HCT116 (cell line): ENCODE measurements at regions not wholly inside any gene's neighbourhood (a gene's known extent, or its start where the extent isn't known, plus 50 kb on each side); places are given as distances from the start of the nearest gene placed in this dataset.

Source experiments
- ATF3 ChIP-seq: IDR thresholded peaks from 2 replicates; pipeline ENCODE4 v1.6.1; 2012
- CEBPB ChIP-seq: IDR thresholded peaks from 2 replicates; pipeline ENCODE4 v1.6.1; 2012; ENCODE audit warnings: low read depth
- EGR1 ChIP-seq: IDR thresholded peaks from 2 replicates; pipeline ENCODE4 v1.6.1; 2012; ENCODE audit warnings: low read depth
- EZH2 ChIP-seq: fragments of 200-600 bp; sonication (generic); IDR thresholded peaks from 2 replicates; pipeline ENCODE4 v1.6.1; 2017; ENCODE audit warnings: antibody characterized with exemption, mixed run types
- POLR2A ChIP-seq: IDR thresholded peaks from 2 replicates; pipeline ENCODE4 v1.7.0; 2011; ENCODE audit warnings: borderline replicate concordance; ENCODE audit not compliant: insufficient read depth, insufficient read length; ENCODE audit errors: extremely low read depth
- POLR2AphosphoS5 ChIP-seq: IDR thresholded peaks from 2 replicates; pipeline ENCODE4 v1.6.1; 2011; ENCODE audit warnings: mild to moderate bottlenecking, low read depth, low read length, moderate library complexity
- RAD21 ChIP-seq: IDR thresholded peaks from 2 replicates; pipeline ENCODE4 v1.6.1; 2012; ENCODE audit warnings: low read depth, mild to moderate bottlenecking
- SIN3A ChIP-seq: IDR thresholded peaks from 2 replicates; pipeline ENCODE4 v1.6.1; 2012; ENCODE audit warnings: low read depth
- ZNF274 ChIP-seq: fragments of 200-500 bp; sonication (Bioruptor generic); IDR thresholded peaks from 2 replicates; pipeline ENCODE4 v1.6.1; 2014; ENCODE audit warnings: mild to moderate bottlenecking, low read depth, low read length, inconsistent platforms
- TF ChIP-seq, protein P1 (sequence below), 3 experiments: fragments of 200-600 bp in 1 of 3; sonication (generic) in 1 of 3; IDR thresholded peaks in 2 of 3; conservative IDR thresholded peaks in 1 of 3; 2 replicates each; pipeline ENCODE4 v1.5.1; 2012 to 2017; ENCODE audit warnings: low read depth in 2 of 3, low read length in 2 of 3, antibody characterized with exemption in 1 of 3, borderline replicate concordance in 1 of 3, control low read depth in 1 of 3, mild to moderate bottlenecking in 1 of 3, mixed read lengths in 1 of 3, mixed run types in 1 of 3, moderate library complexity in 1 of 3; ENCODE audit not compliant: insufficient read depth in 1 of 3
- TF ChIP-seq, protein P2 (sequence below): IDR thresholded peaks from 2 replicates; pipeline ENCODE4 v1.6.1; 2012
- TF ChIP-seq, protein P3 (sequence below): IDR thresholded peaks from 2 replicates; pipeline ENCODE4 v1.6.1; 2012; ENCODE audit warnings: low read depth

DNA sequence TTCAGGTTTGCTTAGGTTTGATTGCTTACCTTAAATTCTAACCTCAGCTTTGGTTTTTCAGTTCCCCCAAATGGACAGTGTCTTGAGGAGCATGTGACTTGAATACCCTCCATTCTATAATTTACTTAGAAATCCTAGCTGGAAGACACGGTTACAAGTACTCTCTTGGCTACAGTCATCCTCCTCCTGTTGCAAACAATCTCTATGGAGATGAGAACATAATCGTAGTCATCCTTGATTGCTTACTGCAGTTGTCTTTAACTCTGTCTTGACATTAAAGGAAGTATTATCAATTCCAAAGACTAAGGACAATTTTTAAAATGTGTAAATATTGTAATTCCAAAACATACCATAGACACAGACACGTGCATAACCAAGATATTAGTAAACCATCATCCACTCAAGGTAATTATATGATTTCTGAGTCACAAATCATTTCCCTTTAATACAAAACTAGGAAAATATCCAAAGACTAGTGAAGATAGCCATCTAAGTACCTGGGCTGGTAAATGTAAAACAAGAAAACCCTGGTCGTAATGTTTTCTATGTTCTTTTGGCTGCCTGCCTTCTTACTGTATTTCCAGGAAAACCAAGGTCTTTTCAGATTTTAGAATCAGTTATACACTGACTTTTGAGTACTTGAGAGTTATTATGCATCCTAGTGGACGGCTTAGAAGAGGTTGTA, 149.9 kb downstream of the CHRM3 start:
- no peak for TF ChIP-seq EZH2
- TF ChIP-seq, protein P1, sequence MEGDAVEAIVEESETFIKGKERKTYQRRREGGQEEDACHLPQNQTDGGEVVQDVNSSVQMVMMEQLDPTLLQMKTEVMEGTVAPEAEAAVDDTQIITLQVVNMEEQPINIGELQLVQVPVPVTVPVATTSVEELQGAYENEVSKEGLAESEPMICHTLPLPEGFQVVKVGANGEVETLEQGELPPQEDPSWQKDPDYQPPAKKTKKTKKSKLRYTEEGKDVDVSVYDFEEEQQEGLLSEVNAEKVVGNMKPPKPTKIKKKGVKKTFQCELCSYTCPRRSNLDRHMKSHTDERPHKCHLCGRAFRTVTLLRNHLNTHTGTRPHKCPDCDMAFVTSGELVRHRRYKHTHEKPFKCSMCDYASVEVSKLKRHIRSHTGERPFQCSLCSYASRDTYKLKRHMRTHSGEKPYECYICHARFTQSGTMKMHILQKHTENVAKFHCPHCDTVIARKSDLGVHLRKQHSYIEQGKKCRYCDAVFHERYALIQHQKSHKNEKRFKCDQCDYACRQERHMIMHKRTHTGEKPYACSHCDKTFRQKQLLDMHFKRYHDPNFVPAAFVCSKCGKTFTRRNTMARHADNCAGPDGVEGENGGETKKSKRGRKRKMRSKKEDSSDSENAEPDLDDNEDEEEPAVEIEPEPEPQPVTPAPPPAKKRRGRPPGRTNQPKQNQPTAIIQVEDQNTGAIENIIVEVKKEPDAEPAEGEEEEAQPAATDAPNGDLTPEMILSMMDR (IDR thresholded peaks at IDR 0.05 in 2 of 3, conservative IDR thresholded peaks at IDR 0.05 in 1 of 3; ENCODE audit: borderline replicate concordance in 1 of 3, insufficient read depth in 1 of 3, low read depth in 2 of 3, low read length in 2 of 3), result no peak
- TF ChIP-seq RAD21, result no peak
- no peak for TF ChIP-seq ZNF274
- TF ChIP-seq, protein P2, sequence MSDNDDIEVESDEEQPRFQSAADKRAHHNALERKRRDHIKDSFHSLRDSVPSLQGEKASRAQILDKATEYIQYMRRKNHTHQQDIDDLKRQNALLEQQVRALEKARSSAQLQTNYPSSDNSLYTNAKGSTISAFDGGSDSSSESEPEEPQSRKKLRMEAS, result no peak
- no peak for TF ChIP-seq POLR2A
- TF ChIP-seq CEBPB, result no peak
- no peak for TF ChIP-seq POLR2AphosphoS5
- TF ChIP-seq EGR1, result no peak
- TF ChIP-seq, protein P3, sequence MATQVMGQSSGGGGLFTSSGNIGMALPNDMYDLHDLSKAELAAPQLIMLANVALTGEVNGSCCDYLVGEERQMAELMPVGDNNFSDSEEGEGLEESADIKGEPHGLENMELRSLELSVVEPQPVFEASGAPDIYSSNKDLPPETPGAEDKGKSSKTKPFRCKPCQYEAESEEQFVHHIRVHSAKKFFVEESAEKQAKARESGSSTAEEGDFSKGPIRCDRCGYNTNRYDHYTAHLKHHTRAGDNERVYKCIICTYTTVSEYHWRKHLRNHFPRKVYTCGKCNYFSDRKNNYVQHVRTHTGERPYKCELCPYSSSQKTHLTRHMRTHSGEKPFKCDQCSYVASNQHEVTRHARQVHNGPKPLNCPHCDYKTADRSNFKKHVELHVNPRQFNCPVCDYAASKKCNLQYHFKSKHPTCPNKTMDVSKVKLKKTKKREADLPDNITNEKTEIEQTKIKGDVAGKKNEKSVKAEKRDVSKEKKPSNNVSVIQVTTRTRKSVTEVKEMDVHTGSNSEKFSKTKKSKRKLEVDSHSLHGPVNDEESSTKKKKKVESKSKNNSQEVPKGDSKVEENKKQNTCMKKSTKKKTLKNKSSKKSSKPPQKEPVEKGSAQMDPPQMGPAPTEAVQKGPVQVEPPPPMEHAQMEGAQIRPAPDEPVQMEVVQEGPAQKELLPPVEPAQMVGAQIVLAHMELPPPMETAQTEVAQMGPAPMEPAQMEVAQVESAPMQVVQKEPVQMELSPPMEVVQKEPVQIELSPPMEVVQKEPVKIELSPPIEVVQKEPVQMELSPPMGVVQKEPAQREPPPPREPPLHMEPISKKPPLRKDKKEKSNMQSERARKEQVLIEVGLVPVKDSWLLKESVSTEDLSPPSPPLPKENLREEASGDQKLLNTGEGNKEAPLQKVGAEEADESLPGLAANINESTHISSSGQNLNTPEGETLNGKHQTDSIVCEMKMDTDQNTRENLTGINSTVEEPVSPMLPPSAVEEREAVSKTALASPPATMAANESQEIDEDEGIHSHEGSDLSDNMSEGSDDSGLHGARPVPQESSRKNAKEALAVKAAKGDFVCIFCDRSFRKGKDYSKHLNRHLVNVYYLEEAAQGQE, result no peak
- TF ChIP-seq SIN3A, result no peak
- TF ChIP-seq ATF3, result no peak
